GM12872 (cell line): ENCODE measurements at regions not wholly inside any gene's neighbourhood (a gene's known extent, or its start where the extent isn't known, plus 50 kb on each side); places are given as distances from the start of the nearest gene placed in this dataset.

Source experiments
- TF ChIP-seq, protein P1 (sequence below): IDR thresholded peaks from 3 replicates; pipeline ENCODE4 v1.5.1; 2011; ENCODE audit warnings: low read depth, mild to moderate bottlenecking, low read length, moderate library complexity; ENCODE audit not compliant: insufficient read depth

DNA sequence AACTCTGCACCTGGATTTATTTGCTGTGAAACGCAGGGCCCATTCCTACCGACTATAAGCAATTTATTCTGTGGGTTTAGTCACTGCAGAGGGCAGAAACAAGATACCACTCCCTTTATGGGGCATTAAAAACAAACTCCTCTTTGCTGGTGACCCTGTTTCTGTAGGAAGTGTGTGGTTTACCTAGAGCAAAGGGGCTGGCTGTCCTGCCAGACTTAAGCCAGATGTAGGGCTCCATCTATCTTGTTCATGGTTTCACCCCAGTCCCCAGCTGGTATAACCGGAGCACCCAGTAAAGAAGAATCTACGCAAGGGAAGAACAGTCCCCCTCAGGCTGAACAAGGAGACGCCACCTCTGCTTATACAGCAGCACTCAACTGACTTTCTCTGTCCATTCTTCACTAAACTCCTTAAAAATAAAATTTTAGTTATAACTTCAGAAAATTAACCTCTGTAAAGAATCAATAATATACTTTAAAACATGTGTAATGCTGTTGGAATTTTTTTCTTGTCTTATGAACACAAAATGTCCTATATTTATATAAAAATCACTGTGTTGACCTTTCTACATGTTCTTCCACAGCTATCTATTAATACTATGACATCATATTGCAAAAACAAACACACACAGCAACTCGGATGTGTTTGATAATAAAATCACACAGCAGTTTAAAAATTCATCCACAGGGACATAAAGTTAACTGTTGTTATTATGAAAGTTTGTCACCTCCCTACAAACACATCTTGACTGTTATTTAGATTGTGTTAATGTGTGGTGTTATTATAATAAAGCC, 126.1 kb upstream of the RPS6KA2 start:
- TF ChIP-seq, protein P1, sequence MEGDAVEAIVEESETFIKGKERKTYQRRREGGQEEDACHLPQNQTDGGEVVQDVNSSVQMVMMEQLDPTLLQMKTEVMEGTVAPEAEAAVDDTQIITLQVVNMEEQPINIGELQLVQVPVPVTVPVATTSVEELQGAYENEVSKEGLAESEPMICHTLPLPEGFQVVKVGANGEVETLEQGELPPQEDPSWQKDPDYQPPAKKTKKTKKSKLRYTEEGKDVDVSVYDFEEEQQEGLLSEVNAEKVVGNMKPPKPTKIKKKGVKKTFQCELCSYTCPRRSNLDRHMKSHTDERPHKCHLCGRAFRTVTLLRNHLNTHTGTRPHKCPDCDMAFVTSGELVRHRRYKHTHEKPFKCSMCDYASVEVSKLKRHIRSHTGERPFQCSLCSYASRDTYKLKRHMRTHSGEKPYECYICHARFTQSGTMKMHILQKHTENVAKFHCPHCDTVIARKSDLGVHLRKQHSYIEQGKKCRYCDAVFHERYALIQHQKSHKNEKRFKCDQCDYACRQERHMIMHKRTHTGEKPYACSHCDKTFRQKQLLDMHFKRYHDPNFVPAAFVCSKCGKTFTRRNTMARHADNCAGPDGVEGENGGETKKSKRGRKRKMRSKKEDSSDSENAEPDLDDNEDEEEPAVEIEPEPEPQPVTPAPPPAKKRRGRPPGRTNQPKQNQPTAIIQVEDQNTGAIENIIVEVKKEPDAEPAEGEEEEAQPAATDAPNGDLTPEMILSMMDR = no peak

DNA sequence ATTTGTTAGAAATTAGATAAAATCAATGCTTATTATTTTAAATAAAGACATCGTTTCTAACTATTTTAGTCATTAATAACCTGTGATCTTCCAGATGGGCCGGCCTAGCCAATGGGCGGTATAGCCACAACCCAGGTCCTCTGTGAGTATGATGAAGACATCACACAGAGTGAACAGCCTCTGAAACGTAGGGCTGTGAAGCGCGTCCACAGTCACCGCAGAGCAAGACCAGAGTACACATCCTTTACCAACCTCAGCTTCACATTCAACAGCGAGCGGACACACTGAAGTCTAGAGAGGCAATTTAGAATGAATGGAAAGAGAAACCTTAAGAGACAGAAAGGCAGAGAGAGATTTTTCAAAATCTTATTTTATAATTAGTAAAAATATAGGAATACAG, 125.0 kb upstream of the RPS6KA2 start:
- TF ChIP-seq, protein P1 = no peak

DNA sequence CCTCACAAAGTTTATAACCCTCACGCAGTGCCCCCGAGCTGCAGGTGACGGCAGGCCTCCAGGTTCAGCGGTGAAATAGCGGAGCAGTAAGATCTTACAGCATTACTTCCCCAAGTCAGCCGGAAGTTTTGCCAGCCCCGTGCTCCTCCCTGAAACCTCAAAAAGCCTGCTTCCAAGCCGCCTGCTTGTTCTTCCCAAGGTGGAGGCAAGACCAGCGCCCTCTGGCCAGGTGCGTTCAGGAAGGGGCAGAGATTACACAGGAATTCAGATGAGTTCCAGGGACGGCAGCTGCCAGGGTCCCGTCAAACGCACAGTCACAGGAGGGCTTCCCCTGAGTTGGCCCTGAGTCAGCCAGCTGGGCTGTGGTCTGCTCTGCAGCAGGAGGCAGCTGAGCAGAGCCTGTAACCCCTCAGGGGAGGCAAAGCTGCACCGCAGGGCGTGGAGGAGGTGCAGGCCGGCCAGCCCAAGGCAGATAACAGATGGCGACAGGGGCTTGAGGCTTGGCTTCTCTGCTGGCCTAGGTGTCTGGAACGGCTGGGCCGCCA, 124.1 kb upstream of the RPS6KA2 start:
- TF ChIP-seq, protein P1 = no peak

DNA sequence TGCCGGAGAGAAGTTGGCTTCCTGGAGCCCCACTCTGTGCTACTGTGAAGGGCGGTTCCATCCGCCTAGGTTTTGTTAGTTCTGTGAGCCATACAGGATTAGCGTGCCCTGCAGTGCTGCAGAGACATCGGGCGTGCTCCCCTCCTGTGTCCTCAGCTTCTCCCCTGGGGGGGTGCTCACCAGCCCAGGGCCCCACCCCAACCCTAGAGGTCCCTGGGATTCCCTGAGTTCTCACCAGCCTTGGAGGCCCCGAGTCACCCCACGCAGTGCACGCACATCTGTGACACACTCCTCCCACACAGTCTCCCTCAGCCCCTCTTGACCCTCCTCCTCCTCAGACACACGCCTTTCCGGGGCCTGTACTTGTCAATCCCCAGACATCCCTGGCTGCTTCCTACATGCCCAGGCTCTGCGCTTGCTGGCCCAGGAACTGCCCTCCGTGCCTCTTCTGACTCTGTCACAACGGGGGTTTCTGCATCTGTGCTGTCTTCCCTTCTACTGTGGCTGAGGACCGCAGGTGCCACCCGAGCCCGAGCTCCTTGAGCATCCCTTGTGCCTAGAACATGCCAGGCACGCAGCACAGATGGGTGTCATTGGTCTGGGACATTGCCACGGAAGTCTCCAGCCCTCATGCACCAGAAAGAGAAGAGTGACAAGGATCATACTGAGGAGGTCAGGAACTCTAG, 123.2 kb upstream of the RPS6KA2 start:
- TF ChIP-seq, protein P1 = no peak

DNA sequence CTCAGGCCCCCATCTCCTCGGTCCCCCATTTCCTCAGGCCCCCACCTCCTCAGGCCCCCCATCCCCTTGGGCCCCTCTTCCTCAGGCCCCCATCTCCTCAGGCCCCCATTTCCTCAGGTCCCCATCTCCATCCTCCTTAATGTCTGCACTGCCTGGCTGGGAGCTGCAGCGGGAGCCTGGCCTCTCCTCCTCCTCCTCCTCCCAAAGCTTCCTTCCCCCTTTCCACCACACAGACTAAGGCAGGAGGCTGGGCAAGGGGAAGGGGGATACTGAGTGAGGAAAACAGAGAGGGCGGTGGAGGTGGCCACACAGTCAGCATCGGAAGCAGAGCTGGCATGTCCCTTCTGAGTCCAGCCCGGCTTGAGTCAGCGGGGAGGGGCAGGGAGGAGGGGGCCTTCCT, 122.6 kb upstream of the RPS6KA2 start:
- TF ChIP-seq, protein P1 = no peak

DNA sequence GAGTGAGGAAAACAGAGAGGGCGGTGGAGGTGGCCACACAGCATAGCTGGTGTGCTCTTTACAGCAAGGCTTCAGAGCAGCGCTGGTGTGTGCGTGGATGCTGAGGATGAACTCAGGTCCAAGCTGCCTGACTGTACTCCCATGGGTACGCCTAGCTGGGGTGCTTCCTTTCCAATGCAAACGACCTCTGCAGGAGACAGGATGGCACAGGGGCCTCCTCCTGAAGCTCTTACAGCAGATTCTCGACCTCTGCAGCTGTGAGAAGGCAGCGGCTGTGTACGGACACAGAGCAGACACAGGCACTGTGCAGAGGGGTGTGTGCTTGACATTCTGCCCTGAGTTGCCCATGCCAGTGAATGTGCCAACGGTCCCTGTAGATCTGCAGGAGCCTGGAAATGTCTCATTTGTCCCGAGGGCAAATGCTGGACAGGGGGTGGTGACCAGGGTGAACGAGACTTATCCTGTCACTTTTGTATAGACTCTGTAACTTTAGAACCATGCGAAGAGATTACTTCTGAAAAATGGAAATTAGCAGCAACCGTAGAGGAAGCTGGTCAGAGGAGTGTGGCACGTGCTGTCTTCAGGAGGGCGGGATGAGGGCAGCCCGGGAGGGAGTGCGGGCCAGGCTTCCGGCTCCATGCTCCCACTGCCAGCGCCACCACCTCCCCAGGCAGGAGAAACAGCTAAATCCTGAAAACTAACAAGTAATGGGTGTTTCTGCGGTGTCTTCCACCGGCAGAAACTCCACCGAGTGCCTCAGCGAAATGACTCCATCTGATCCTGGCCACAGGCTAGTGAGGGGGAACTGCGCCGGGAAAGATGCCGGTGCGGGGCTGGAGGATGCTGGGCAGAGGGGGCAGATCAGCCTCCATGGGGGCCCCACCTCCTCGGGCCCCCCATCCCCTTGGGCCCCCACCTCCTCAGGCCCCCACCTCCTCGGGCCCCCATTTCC, 120.9 kb upstream of the RPS6KA2 start:
- TF ChIP-seq, protein P1 = no peak
